HCT116 (cell line): ENCODE measurements at regions not wholly inside any gene's neighbourhood (a gene's known extent, or its start where the extent isn't known, plus 50 kb on each side); places are given as distances from the start of the nearest gene placed in this dataset.

ENCODE experiments used
- ATAC-seq: fragments of 200-7000 bp; cut with Tn5 transposase; 2 replicates; pipeline ENCODE4 v1.9.1; 2020; ENCODE audit warnings: mild to moderate bottlenecking, moderate library complexity
- BruUV-seq: library from RNA; stranded (reverse); fragments of 400-500 nt; replicated peaks from 2 replicates; lab custom pipeline; 2021; lab: Mats Ljungman, UMichigan
- CTCF ChIA-PET: fragments of 300-600 bp; sonication (Branson Sonifier 250); formaldehyde crosslinking; loops from one replicate; lab custom pipeline; 2021; ENCODE audit warnings: antibody characterized with exemption; lab: Charles Lee
- POLR2A ChIA-PET: fragments of 300-600, 350-600 bp; sonication (Branson Sonifier 250); formaldehyde crosslinking; loops from one replicate; lab custom pipeline; 2021; ENCODE audit warnings: antibody characterized with exemption; lab: Charles Lee
- RAD21 ChIA-PET, 2 experiments: fragments of 300-600 bp; sonication (Branson Sonifier 250); formaldehyde crosslinking; loops; one replicate each; lab custom pipeline; 2023; ENCODE audit warnings: low total read pairs in 2 of 2; ENCODE audit not compliant: uncharacterized antibody in 2 of 2, unreplicated experiment in 2 of 2, low non-redundant PET in 1 of 2; lab: Charles Lee
- DNase-seq: peaks from one replicate; pipeline ENCODE4 v3.0.0-alpha.2; 2010; ENCODE audit warnings: low read depth, low spot score
- H2AFZ ChIP-seq: fragments of 200-600 bp; shearing (Covaris generic), sonication (generic); 2 replicates; pipeline ENCODE4 v1.6.1; 2017; ENCODE audit warnings: low read depth, mixed run types, mixed read lengths, antibody characterized with exemption, low read length; ENCODE audit not compliant: poor library complexity, severe bottlenecking
- H3K27ac ChIP-seq: 2 replicates; pipeline ENCODE4 v1.5.1; 2012; ENCODE audit warnings: low read depth, low read length
- H3K27me3 ChIP-seq: fragments of 200-600 bp; sonication (generic); 2 replicates; pipeline ENCODE4 v1.6.1; 2016; ENCODE audit warnings: mixed run types, low read length, mixed read lengths; ENCODE audit not compliant: insufficient read depth
- H3K36me3 ChIP-seq, 2 experiments: fragments of 200-500 bp in 1 of 2; fragments of 200-600 bp in 1 of 2; sonication (Bioruptor generic) in 1 of 2; sonication (generic) in 1 of 2; 2 replicates each; pipeline versions ENCODE4 v1.5.1 to v1.6.1; 2014 to 2016; ENCODE audit warnings: low read length in 2 of 2, inconsistent platforms in 1 of 2, mixed read lengths in 1 of 2, mixed run types in 1 of 2; ENCODE audit not compliant: insufficient read depth in 2 of 2, control insufficient read depth in 1 of 2
- H3K4me1 ChIP-seq, 2 experiments: fragments of 200-600 bp in 1 of 2; sonication (generic) in 1 of 2; 2 replicates each; pipeline versions ENCODE4 v1.5.1 to v1.6.1; 2012 to 2017; ENCODE audit warnings: low read length in 2 of 2, inconsistent platforms in 1 of 2, mild to moderate bottlenecking in 1 of 2, mixed read lengths in 1 of 2, mixed run types in 1 of 2, moderate library complexity in 1 of 2; ENCODE audit not compliant: insufficient read depth in 2 of 2, control insufficient read depth in 1 of 2
- H3K4me2 ChIP-seq: fragments of 200-600 bp; sonication (generic); 2 replicates; pipeline ENCODE4 v1.6.1; 2017; ENCODE audit warnings: mixed run types, low read length, mixed read lengths
- H3K4me3 ChIP-seq, 2 experiments: fragments of 200-600 bp in 1 of 2; sonication (generic) in 1 of 2; replicated peaks in 1 of 2; 2 replicates each; pipeline ENCODE4 v1.5.1; 2011 to 2016; ENCODE audit warnings: low read length in 2 of 2, control low read depth in 1 of 2, low read depth in 1 of 2, mild to moderate bottlenecking in 1 of 2, mixed read lengths in 1 of 2, mixed run types in 1 of 2
- H3K79me2 ChIP-seq: fragments of 200-600 bp; sonication (generic); 2 replicates; pipeline ENCODE4 v1.6.1; 2017; ENCODE audit warnings: mild to moderate bottlenecking, mixed run types, low read length, moderate library complexity, mixed read lengths; ENCODE audit not compliant: insufficient read depth
- H3K9ac ChIP-seq: fragments of 200-600 bp; sonication (generic); 2 replicates; pipeline ENCODE4 v1.6.1; 2016; ENCODE audit warnings: low read length, mixed read lengths
- H3K9me2 ChIP-seq: fragments of 200-600 bp; sonication (generic), shearing (Covaris generic); 2 replicates; pipeline ENCODE4 v1.6.1; 2017; ENCODE audit warnings: mixed run types, mild to moderate bottlenecking, moderate library complexity; ENCODE audit not compliant: insufficient read depth
- H3K9me3 ChIP-seq, 2 experiments: fragments of 200-500 bp in 1 of 2; fragments of 200-600 bp in 1 of 2; sonication (Bioruptor generic) in 1 of 2; sonication (generic) in 1 of 2; 2 replicates each; pipeline ENCODE4 v1.6.1; 2014 to 2017; ENCODE audit warnings: low read length in 2 of 2, mixed read lengths in 2 of 2, inconsistent platforms in 1 of 2, low read depth in 1 of 2, mild to moderate bottlenecking in 1 of 2, mixed run types in 1 of 2, moderate library complexity in 1 of 2; ENCODE audit not compliant: control insufficient read depth in 1 of 2, insufficient read depth in 1 of 2
- H4K20me1 ChIP-seq: fragments of 200-600 bp; sonication (generic), shearing (Covaris generic); 2 replicates; pipeline ENCODE4 v1.6.1; 2017; ENCODE audit warnings: mixed run types, mild to moderate bottlenecking, moderate library complexity; ENCODE audit not compliant: insufficient read depth
- ATF3 ChIP-seq: IDR thresholded peaks from 2 replicates; pipeline ENCODE4 v1.6.1; 2012
- CEBPB ChIP-seq: IDR thresholded peaks from 2 replicates; pipeline ENCODE4 v1.6.1; 2012; ENCODE audit warnings: low read depth
- EZH2phosphoT487 ChIP-seq: fragments of 200-600 bp; IDR thresholded peaks from 2 replicates; pipeline ENCODE4 v1.6.1; 2018; ENCODE audit warnings: antibody characterized with exemption, borderline replicate concordance
- FOSL1 ChIP-seq: IDR thresholded peaks from 2 replicates; pipeline ENCODE4 v1.6.1; 2012; ENCODE audit warnings: low read depth
- JUND ChIP-seq: IDR thresholded peaks from 2 replicates; pipeline ENCODE4 v1.6.1; 2012
- MAX ChIP-seq: IDR thresholded peaks from 2 replicates; pipeline ENCODE4 v1.6.1; 2012
- POLR2A ChIP-seq: IDR thresholded peaks from 2 replicates; pipeline ENCODE4 v1.7.0; 2011; ENCODE audit warnings: borderline replicate concordance; ENCODE audit not compliant: insufficient read depth, insufficient read length; ENCODE audit errors: extremely low read depth
- POLR2AphosphoS5 ChIP-seq: IDR thresholded peaks from 2 replicates; pipeline ENCODE4 v1.6.1; 2011; ENCODE audit warnings: mild to moderate bottlenecking, low read depth, low read length, moderate library complexity
- SIN3A ChIP-seq: IDR thresholded peaks from 2 replicates; pipeline ENCODE4 v1.6.1; 2012; ENCODE audit warnings: low read depth
- SP1 ChIP-seq: IDR thresholded peaks from 2 replicates; pipeline ENCODE4 v1.6.1; 2012; ENCODE audit warnings: low read depth
- SRF ChIP-seq: IDR thresholded peaks from 2 replicates; pipeline ENCODE4 v1.6.1; 2012; ENCODE audit warnings: low read depth
- TCF7L2 ChIP-seq: IDR thresholded peaks from 2 replicates; pipeline ENCODE4 v1.7.0; 2011; ENCODE audit warnings: borderline replicate concordance, inconsistent platforms; ENCODE audit not compliant: insufficient read depth, insufficient read length; ENCODE audit errors: extremely low read depth
- YY1 ChIP-seq: IDR thresholded peaks from 2 replicates; pipeline ENCODE4 v1.6.1; 2011; ENCODE audit warnings: low read length, low read depth, moderate library complexity, mild to moderate bottlenecking; ENCODE audit not compliant: insufficient replicate concordance; ENCODE audit errors: extremely low read depth
- ZBTB33 ChIP-seq: IDR thresholded peaks from 2 replicates; pipeline ENCODE4 v1.6.1; 2011; ENCODE audit warnings: mild to moderate bottlenecking, low read length, moderate library complexity; ENCODE audit not compliant: insufficient replicate concordance; ENCODE audit errors: extremely low read depth
- ZFX ChIP-seq: fragments of 450-650 bp; IDR thresholded peaks from 2 replicates; pipeline ENCODE4 v1.6.1; 2017
- ZNF274 ChIP-seq: fragments of 200-500 bp; sonication (Bioruptor generic); IDR thresholded peaks from 2 replicates; pipeline ENCODE4 v1.6.1; 2014; ENCODE audit warnings: mild to moderate bottlenecking, low read depth, low read length, inconsistent platforms
- intact Hi-C: fragments of 100-400 bp; cut with micrococcal nuclease; formaldehyde crosslinking; loops from 2 replicates; pipeline ENCODE4 v1.10.0; 2022

- H3K4me2 ChIP-seq, result no peak overlapping the region
- H4K20me1 ChIP-seq, result no peaks in the 10 kb centered on the region
- H3K36me3 ChIP-seq, result no peaks in the 10 kb centered on the region
- ATAC-seq (no peak), DNase-seq (no peak)
- intact Hi-C loops, result no loop called here
- H3K9ac ChIP-seq, result no peak overlapping the region
- ChIA-PET CTCF (no interaction called here), POLR2A (no interaction called here), RAD21 (no interaction called here)
- no peak overlapping the region for H3K4me3 ChIP-seq
- H3K27ac ChIP-seq, result no peak overlapping the region
- H3K79me2 ChIP-seq, result no peaks in the 10 kb centered on the region
- TF ChIP-seq MAX (no peak), YY1 (no peak), JUND (no peak), SIN3A (no peak), POLR2A (no peak), ATF3 (no peak), ZFX (no peak), TCF7L2 (no peak), CEBPB (no peak), POLR2AphosphoS5 (no peak), EZH2phosphoT487 (no peak), SP1 (no peak), FOSL1 (no peak), SRF (no peak), ZBTB33 (no peak), ZNF274 (no peak)
- H2AFZ ChIP-seq, result no peak overlapping the region
- BruUV-seq, result no TSS peak
- H3K9me2 ChIP-seq, result no peaks in the 10 kb centered on the region
- H3K27me3 ChIP-seq, result no peaks in the 10 kb centered on the region
- peaks cover 0 to 2% of the 10 kb centered on the region in 2 experiments; a peak in 1 of 4 replicates for H3K4me1 ChIP-seq
- H3K9me3 ChIP-seq, result no peaks in the 10 kb centered on the region
These were observed 57.2 kb upstream of the VIPR2 start for GRCh38 chr7:159201722-159202330.
